Ovary (tissue), 3 donors: ENCODE measurements at regions not wholly inside any gene's neighbourhood (a gene's known extent, or its start where the extent isn't known, plus 50 kb on each side); places are given as distances from the start of the nearest gene placed in this dataset.

Experiments
- EP300 ChIP-seq: sonication (generic); formaldehyde crosslinking; IDR thresholded peaks from one replicate; pipeline ENCODE4 v1.6.1; 2017; ENCODE audit warnings: antibody characterized with exemption
- POLR2A ChIP-seq: fragments of 450-650 bp; IDR thresholded peaks from one replicate; pipeline ENCODE4 v1.6.1; 2017; ENCODE audit warnings: antibody characterized with exemption, mild to moderate bottlenecking, moderate library complexity
- TF ChIP-seq, protein P1 (sequence below), 3 donors: fragments of 450-650 bp in 2 of 3; fragments of 200-600 bp in 1 of 3; IDR thresholded peaks; one replicate each; pipeline versions ENCODE4 v1.5.1 to v1.8.0; 2016 to 2022; ENCODE audit warnings: antibody characterized with exemption in 3 of 3, mild to moderate bottlenecking in 1 of 3
- donor health status: DM: no; HTN: no; CAD: no.

DNA sequence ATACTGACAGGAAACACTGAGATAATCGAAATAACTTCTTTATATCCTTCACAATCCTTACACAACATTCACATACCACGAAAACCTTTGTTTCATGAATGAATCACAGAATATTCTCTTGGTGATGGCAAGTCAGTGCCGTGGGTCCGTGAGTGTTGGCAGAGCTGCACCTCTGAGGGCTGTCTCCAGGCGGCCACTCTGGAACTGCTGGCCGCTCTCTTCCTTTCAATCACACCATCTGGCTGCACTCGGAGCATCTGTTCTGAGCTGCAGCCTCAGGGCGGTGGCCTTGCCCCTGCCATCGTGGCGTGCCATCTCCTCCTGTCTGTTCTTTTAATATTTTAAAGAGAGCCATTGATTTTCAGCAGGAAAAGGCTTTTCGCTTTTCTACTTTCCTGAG is 129.4 kb upstream of the AFDN start:
- TF ChIP-seq, protein P1, sequence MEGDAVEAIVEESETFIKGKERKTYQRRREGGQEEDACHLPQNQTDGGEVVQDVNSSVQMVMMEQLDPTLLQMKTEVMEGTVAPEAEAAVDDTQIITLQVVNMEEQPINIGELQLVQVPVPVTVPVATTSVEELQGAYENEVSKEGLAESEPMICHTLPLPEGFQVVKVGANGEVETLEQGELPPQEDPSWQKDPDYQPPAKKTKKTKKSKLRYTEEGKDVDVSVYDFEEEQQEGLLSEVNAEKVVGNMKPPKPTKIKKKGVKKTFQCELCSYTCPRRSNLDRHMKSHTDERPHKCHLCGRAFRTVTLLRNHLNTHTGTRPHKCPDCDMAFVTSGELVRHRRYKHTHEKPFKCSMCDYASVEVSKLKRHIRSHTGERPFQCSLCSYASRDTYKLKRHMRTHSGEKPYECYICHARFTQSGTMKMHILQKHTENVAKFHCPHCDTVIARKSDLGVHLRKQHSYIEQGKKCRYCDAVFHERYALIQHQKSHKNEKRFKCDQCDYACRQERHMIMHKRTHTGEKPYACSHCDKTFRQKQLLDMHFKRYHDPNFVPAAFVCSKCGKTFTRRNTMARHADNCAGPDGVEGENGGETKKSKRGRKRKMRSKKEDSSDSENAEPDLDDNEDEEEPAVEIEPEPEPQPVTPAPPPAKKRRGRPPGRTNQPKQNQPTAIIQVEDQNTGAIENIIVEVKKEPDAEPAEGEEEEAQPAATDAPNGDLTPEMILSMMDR (IDR thresholded peaks at IDR 0.05): no peak
- TF ChIP-seq POLR2A (no peak), EP300 (no peak)
